Psoas muscle (tissue), 7 donors: ENCODE measurements at regions not wholly inside any gene's neighbourhood (a gene's known extent, or its start where the extent isn't known, plus 50 kb on each side); places are given as distances from the start of the nearest gene placed in this dataset.
A peak's percentile ranks its signal among the peaks of the same experiment; 100 is the strongest.

Experiments used
- ATAC-seq, 4 donors: fragments of 200-7000 bp; cut with Tn5 transposase; one replicate each; pipeline ENCODE4 v1.9.1; 2020; ENCODE audit warnings: moderate library complexity in 3 of 4, mild to moderate bottlenecking in 2 of 4
- DNase-seq, 2 donors: peaks; one replicate each; pipeline ENCODE4 v3.0.0-alpha.2; 2020
- H3K27ac ChIP-seq: fragments of 200-600 bp; one replicate; pipeline ENCODE4 v1.8.0; 2022
- H3K27me3 ChIP-seq, 3 donors: fragments of 200-600 bp in 1 of 3; one replicate each; pipeline versions ENCODE4 v1.6.1 to v1.8.0; 2013 to 2022; ENCODE audit warnings: low read length in 2 of 3, mild to moderate bottlenecking in 2 of 3, moderate library complexity in 1 of 3; ENCODE audit not compliant: insufficient read depth in 3 of 3
- H3K36me3 ChIP-seq, 2 donors: fragments of 200-600 bp in 1 of 2; one replicate each; pipeline versions ENCODE4 v1.6.1 to v1.8.0; 2013 to 2022; ENCODE audit warnings: low read depth in 1 of 2, mild to moderate bottlenecking in 1 of 2, moderate library complexity in 1 of 2; ENCODE audit not compliant: insufficient read depth in 1 of 2
- H3K4me1 ChIP-seq: fragments of 200-600 bp; one replicate; pipeline ENCODE4 v1.8.0; 2022
- H3K4me3 ChIP-seq: fragments of 200-600 bp; one replicate; pipeline ENCODE4 v1.8.0; 2022; ENCODE audit warnings: mild to moderate bottlenecking
- H3K9me3 ChIP-seq: fragments of 200-600 bp; one replicate; pipeline ENCODE4 v1.8.0; 2022
- CTCF ChIP-seq: fragments of 200-600 bp; IDR thresholded peaks from one replicate; pipeline ENCODE4 v1.8.0; 2022; ENCODE audit warnings: antibody characterized with exemption
- WGBS, 3 donors: extraction: QIAGEN DNeasy Blood & Tissue Kit; methylation state at CpG; one replicate each; pipeline versions ENCODE4 v1.1.6 to v1.1.7; 2013; 5-methylcytosine and 5-hydroxymethylcytosine counted together
- intact Hi-C, 2 donors: fragments of 100-400 bp; cut with DNase I; formaldehyde crosslinking; loops; one replicate each; pipeline versions ENCODE4 v1.11.0 to v1.14.2; 2022
- donor health status: healthy with polysubstance abuse.
- donor health status: DM: no; HTN: no; CAD: no; lungs with moderate emphysema.
- donor health status: Bipolar disorder and iron deficiency.
- donor health status: healthy.
- donor health status: DM: yes; HTN: yes; CAD: no.
- donor health status: DM: no; HTN: no; CAD: no.
- donor health status: DM: yes; HTN: yes; CAD: no.

GRCh38 chr5:158178535-158178934 lies 319.6 kb upstream of the CLINT1 start:
- H3K4me3 ChIP-seq, result no peak overlapping the region
- no peak for DNase-seq
- TF ChIP-seq CTCF, result no peak
- H3K27ac ChIP-seq, result no peak overlapping the region
- no peaks in the 10 kb centered on the region for H3K4me1 ChIP-seq
- ATAC-seq, result no peak
- 72 to 85% (median 77%) methylated on average over 6 of the region's 6 CpGs for WGBS, 3 donors
- no peaks in the 10 kb centered on the region for H3K27me3 ChIP-seq
- H3K9me3 ChIP-seq, result no peaks in the 10 kb centered on the region
- no peaks in the 10 kb centered on the region for H3K36me3 ChIP-seq
- intact Hi-C loops, result loop anchor here in 1 of 2 donors (5.0 kb wide), 2 partner anchors 504 to 519 kb away; no protein-coding TSS in a partner anchor

DNA sequence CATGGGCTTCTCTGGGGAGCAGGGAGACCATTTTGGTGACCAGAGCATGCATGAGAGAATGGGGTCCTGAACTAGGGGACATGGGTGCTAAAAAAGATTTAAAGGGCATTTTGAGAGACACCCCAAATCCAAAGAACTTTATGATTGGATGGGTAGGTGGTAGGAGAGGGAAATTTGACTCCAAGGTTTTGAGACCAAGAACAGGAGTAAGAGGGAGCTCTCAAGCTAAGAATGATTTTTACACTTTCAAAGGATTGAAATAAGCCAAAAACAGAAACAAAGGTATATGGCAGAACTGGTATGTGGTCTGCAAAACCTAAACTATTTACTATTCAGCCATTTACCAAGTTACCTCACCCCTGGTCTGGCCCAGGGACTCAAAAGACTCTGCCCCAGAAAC lies 318.2 kb upstream of the CLINT1 start:
- DNase-seq, result no peak
- no peak overlapping the region for H3K27ac ChIP-seq

DNA sequence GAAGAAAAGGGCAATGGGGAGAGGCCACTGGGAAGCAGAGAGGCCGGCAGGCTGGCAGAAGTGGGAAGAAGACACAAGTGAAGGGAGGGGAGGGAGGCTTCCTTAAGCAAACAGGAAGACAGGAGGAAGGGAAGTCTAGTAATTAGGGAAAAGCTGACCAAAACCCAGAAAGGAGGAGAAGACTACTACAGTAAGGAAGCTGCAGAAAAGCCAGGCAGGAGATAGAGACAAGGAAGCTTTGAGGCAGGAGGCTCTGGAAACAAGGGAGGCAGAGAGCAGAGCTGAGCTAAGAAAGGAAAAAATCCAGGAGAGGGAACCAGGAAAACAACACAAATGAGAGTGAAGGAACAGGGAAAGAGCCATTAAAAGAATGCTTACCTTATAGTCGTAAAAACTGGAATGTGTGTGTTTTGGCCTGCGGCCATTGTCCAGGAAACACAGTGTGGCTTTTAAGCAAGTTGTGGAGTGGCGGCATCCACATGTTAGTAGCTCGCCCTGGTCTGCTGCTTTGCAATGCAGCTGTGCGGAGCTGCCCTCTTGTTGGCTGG lies 317.1 kb upstream of the CLINT1 start:
- H3K4me3 ChIP-seq, result no peak overlapping the region
- intact Hi-C loops, result loop anchor here in 1 of 2 donors (2.0 to 5.0 kb wide), 3 partner anchors 506 to 931 kb away; no protein-coding TSS in a partner anchor
- H3K4me1 ChIP-seq, result no peaks in the 10 kb centered on the region
- no peak for TF ChIP-seq CTCF
- 47 to 65% (median 54%) methylated on average over 6 of the region's 6 CpGs for WGBS, 3 donors
- no peaks in the 10 kb centered on the region for H3K27me3 ChIP-seq
- H3K9me3 ChIP-seq, result no peaks in the 10 kb centered on the region
- no peak overlapping the region for H3K27ac ChIP-seq
- no peaks in the 10 kb centered on the region for H3K36me3 ChIP-seq
- ATAC-seq, result no peak
- no peak for DNase-seq

More for the DNA sequence above, 318.2 kb upstream of the CLINT1 start:
- H3K9me3 ChIP-seq, result no peaks in the 10 kb centered on the region
- intact Hi-C loops, result loop anchor here in 1 of 2 donors (2.0 to 5.0 kb wide), 3 partner anchors 505 to 930 kb away; no protein-coding TSS in a partner anchor
- no peak for ATAC-seq
- H3K4me1 ChIP-seq, result no peaks in the 10 kb centered on the region
- TF ChIP-seq CTCF, result no peak
- no peaks in the 10 kb centered on the region for H3K36me3 ChIP-seq
- H3K4me3 ChIP-seq, result no peak overlapping the region
- no peaks in the 10 kb centered on the region for H3K27me3 ChIP-seq

DNA sequence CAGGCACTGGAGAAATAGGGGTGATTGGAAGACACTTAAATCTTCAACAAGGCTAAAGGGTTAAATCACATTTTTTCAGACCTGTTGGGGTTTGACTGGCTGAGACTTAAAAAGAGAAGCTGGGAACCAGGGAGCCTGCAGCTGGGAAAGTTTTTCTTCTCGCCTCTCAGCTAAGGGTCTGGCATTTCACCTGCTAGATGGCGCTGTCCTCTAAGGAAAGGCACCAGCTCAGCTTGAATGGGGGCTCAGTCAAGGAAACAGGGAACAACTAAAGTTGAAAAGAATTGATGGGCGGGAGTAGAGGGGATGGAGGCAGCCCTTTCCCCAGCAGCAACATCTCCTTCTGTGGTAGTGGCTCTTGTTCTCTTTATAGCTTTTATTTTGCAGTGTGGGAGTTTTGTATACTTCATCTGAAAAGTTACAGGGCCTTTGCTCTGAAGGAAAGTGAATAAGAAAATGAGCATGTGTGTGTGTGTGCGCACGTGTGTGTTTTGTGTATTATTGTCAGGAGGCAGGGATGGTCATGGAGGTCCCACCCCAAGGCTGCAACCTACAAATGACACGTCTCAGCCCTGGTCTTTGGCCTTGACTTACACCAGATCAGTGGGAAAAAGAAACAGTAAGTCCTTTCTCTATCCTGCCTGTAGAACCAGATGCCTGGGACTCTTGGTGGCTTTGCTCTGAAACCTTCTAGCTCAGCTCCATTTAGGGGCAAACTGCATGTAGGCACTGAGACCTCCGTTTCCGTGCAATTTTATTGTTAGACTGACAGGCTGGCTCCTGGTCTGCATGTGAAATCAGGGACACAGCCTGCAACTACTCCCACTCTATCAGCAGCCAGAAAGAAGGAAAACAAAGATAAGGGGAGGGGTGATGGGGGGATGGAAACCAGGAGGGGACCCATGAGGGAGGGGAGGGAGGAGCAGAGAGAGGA lies 316.2 kb upstream of the CLINT1 start:
- TF ChIP-seq CTCF, result peak; percentile 64
- 27 to 38% (median 34%) methylated on average over 8 of the region's 8 CpGs for WGBS, 3 donors
- Histone ChIP-seq H3K9me3 (no peaks in the 10 kb centered on the region), H3K4me3 (no peak overlapping the region), H3K27me3 (no peaks in the 10 kb centered on the region), H3K27ac (no peak overlapping the region), H3K36me3 (no peaks in the 10 kb centered on the region), H3K4me1 (no peaks in the 10 kb centered on the region)
- DNase-seq (peak; percentile 67 to 76), ATAC-seq (peak in 3 of 4 donors; percentile 52 to 78 (median 67))
- intact Hi-C loops, result loop anchor here (5.0 kb wide), 3 partner anchors 507 to 932 kb away; no protein-coding TSS in a partner anchor
